ENCODE measurements at regions not wholly inside any gene's neighbourhood (a gene's known extent, or its start where the extent isn't known, plus 50 kb on each side); places are given as distances from the start of the nearest gene placed in this dataset.
A peak's percentile ranks its signal among the peaks of the same experiment; 100 is the strongest.
"Not testable (repeated sequence)": the region's sequence is repeated elsewhere in the genome, so short reads cannot be mapped to it uniquely, and the experiment has no call there.

GRCh38 chr4:104017213-104017612, 297.4 kb upstream of the TACR3 start:
- no peak for TF ChIP-seq CTCF (IDR thresholded peaks at IDR 0.05; ENCODE audit: low read length)
- TF ChIP-seq EZH2phosphoT487 (IDR thresholded peaks at IDR 0.05; ENCODE audit: low read length): no peak
- no peak for TF ChIP-seq EZH2 (optimal IDR thresholded peaks at IDR 0.05; ENCODE audit: low read depth, low read length)
- no peaks in the 10 kb centered on the region for H3F3A ChIP-seq (ENCODE audit: insufficient read depth, low read length)

GRCh38 chr4:104015680-104016079, 295.9 kb upstream of the TACR3 start:
- no peaks in the 10 kb centered on the region for H3K79me2 ChIP-seq (ENCODE audit: low read length)
- no peaks in the 10 kb centered on the region for H3K4me1 ChIP-seq (ENCODE audit: low read length)
- H3K4me2 ChIP-seq (ENCODE audit: low read depth, low read length): no peak overlapping the region
- H3K4me3 ChIP-seq (ENCODE audit: low read length): no peak overlapping the region
- H2AFZ ChIP-seq (ENCODE audit: low read length): no peak overlapping the region
- TF ChIP-seq EZH2phosphoT487 (IDR thresholded peaks at IDR 0.05; ENCODE audit: low read length) (no peak), EZH2 (optimal IDR thresholded peaks at IDR 0.05; ENCODE audit: low read depth, low read length) (no peak), CTCF (IDR thresholded peaks at IDR 0.05; ENCODE audit: low read length) (peak; percentile 34)
- H3K36me3 ChIP-seq (replicated peaks; ENCODE audit: insufficient read depth, low read length): no peaks in the 10 kb centered on the region
- no peaks in the 10 kb centered on the region for H3K9me3 ChIP-seq (replicated peaks; ENCODE audit: insufficient read depth, low read length)
- DNase-seq: peak; percentile 13
- H3K27ac ChIP-seq (ENCODE audit: low read length): no peak overlapping the region
- H4K20me1 ChIP-seq (ENCODE audit: insufficient read depth, low read length): no peaks in the 10 kb centered on the region
- no peaks in the 10 kb centered on the region for H3K9me2 ChIP-seq (replicated peaks; ENCODE audit: insufficient read depth, low read length)
- H3K27me3 ChIP-seq (replicated peaks; ENCODE audit: insufficient read depth, low read length): no peaks in the 10 kb centered on the region
- H3K9ac ChIP-seq (ENCODE audit: low read length): no peak overlapping the region
- H3F3A ChIP-seq (ENCODE audit: insufficient read depth, low read length): no peaks in the 10 kb centered on the region

More at GRCh38 chr4:104017213-104017612, 297.4 kb upstream of the TACR3 start:
- Histone ChIP-seq H3K9me3 (replicated peaks; ENCODE audit: insufficient read depth, low read length) (no peaks in the 10 kb centered on the region), H3K27me3 (replicated peaks; ENCODE audit: insufficient read depth, low read length) (no peaks in the 10 kb centered on the region), H3K27ac (ENCODE audit: low read length) (no peak overlapping the region), H3K4me1 (ENCODE audit: low read length) (no peaks in the 10 kb centered on the region), H3K9me2 (replicated peaks; ENCODE audit: insufficient read depth, low read length) (no peaks in the 10 kb centered on the region), H3K4me2 (ENCODE audit: low read depth, low read length) (no peak overlapping the region), H4K20me1 (ENCODE audit: insufficient read depth, low read length) (no peaks in the 10 kb centered on the region), H3K36me3 (replicated peaks; ENCODE audit: insufficient read depth, low read length) (no peaks in the 10 kb centered on the region), H3K9ac (ENCODE audit: low read length) (no peak overlapping the region), H3K79me2 (ENCODE audit: low read length) (no peaks in the 10 kb centered on the region), H2AFZ (ENCODE audit: low read length) (no peak overlapping the region), H3K4me3 (ENCODE audit: low read length) (no peak overlapping the region)
- DNase-seq: no peak

- DNase-seq: no peak
- H3K4me1 ChIP-seq (ENCODE audit: low read length): no peaks in the 10 kb centered on the region
- no peaks in the 10 kb centered on the region for H4K20me1 ChIP-seq (ENCODE audit: insufficient read depth, low read length)
- no peak overlapping the region for H2AFZ ChIP-seq (ENCODE audit: low read length)
- no peak overlapping the region for H3K4me2 ChIP-seq (ENCODE audit: low read depth, low read length)
- no peaks in the 10 kb centered on the region for H3K9me3 ChIP-seq (replicated peaks; ENCODE audit: insufficient read depth, low read length)
- no peak overlapping the region for H3K9ac ChIP-seq (ENCODE audit: low read length)
- no peak overlapping the region for H3K4me3 ChIP-seq (ENCODE audit: low read length)
- H3K9me2 ChIP-seq (replicated peaks; ENCODE audit: insufficient read depth, low read length): no peaks in the 10 kb centered on the region
- TF ChIP-seq EZH2 (optimal IDR thresholded peaks at IDR 0.05; ENCODE audit: low read depth, low read length) (no peak), EZH2phosphoT487 (IDR thresholded peaks at IDR 0.05; ENCODE audit: low read length) (no peak), CTCF (IDR thresholded peaks at IDR 0.05; ENCODE audit: low read length) (no peak)
- H3F3A ChIP-seq (ENCODE audit: insufficient read depth, low read length): no peaks in the 10 kb centered on the region
- no peak overlapping the region for H3K27ac ChIP-seq (ENCODE audit: low read length)
- no peaks in the 10 kb centered on the region for H3K27me3 ChIP-seq (replicated peaks; ENCODE audit: insufficient read depth, low read length)
- no peaks in the 10 kb centered on the region for H3K36me3 ChIP-seq (replicated peaks; ENCODE audit: insufficient read depth, low read length)
- no peaks in the 10 kb centered on the region for H3K79me2 ChIP-seq (ENCODE audit: low read length)
Measured at GRCh38 chr4:104010722-104011121, 290.9 kb upstream of the TACR3 start.

- H3K4me3 ChIP-seq (ENCODE audit: low read length); H3K79me2 ChIP-seq (ENCODE audit: low read length); DNase-seq; H3K9me2 ChIP-seq (replicated peaks; ENCODE audit: insufficient read depth, low read length); H3F3A ChIP-seq (ENCODE audit: insufficient read depth, low read length); H3K9me3 ChIP-seq (replicated peaks; ENCODE audit: insufficient read depth, low read length); H3K4me1 ChIP-seq (ENCODE audit: low read length); H3K36me3 ChIP-seq (replicated peaks; ENCODE audit: insufficient read depth, low read length); H3K27me3 ChIP-seq (replicated peaks; ENCODE audit: insufficient read depth, low read length); H3K27ac ChIP-seq (ENCODE audit: low read length); H3K4me2 ChIP-seq (ENCODE audit: low read depth, low read length); H2AFZ ChIP-seq (ENCODE audit: low read length); H4K20me1 ChIP-seq (ENCODE audit: insufficient read depth, low read length); H3K9ac ChIP-seq (ENCODE audit: low read length): not testable (repeated sequence)
Measured at GRCh38 chr4:104002318-104002717, 282.5 kb upstream of the TACR3 start.

All from MM.1S (cell line).